IPS DF 4.7 (cell line): ENCODE measurements at regions not wholly inside any gene's neighbourhood (a gene's known extent, or its start where the extent isn't known, plus 50 kb on each side); places are given as distances from the start of the nearest gene placed in this dataset.
A peak's percentile ranks its signal among the peaks of the same experiment; 100 is the strongest.

ENCODE experiments used
- DNase-seq: peaks from one replicate; pipeline ENCODE4 v3.0.0-alpha.2; 2013; ENCODE audit warnings: low spot score; ENCODE audit errors: extremely low read depth

DNA sequence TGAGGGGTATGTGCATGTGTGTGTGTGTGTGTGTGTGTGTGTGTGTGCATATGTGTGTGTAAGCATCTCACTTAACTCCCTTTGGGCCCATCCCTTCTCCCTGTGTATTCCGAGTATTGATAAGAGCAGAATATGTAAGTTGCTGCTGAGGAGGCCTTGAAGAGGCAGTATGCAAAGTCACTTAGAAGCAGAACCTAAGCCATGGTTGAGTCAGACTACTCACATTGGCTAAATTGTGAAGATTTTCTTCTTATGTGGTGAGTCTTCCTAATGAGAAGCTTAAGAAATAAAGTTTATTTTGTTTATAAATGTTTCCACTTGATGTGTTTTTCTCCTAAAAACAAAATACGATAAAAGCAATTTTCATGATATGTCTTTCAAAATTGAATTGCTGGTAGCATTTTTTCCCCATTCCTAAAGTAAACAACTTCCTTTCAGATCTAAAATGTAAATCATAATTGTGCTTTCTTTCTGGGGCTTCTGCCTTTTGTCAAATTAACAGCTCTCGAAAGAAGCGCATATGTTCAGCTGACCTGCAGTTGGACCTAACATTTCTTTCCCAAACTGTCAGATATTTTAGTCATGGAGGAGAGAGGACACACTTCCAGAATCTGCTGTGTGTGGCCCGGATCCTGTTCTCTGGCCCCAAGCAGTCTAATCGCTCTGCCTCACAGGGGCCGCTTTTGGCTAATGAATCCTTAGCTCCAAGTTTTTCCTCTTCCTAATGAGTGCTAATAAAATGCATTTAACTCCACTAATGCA, 284.0 kb downstream of the DUSP10 start:
- no peak for DNase-seq

DNA sequence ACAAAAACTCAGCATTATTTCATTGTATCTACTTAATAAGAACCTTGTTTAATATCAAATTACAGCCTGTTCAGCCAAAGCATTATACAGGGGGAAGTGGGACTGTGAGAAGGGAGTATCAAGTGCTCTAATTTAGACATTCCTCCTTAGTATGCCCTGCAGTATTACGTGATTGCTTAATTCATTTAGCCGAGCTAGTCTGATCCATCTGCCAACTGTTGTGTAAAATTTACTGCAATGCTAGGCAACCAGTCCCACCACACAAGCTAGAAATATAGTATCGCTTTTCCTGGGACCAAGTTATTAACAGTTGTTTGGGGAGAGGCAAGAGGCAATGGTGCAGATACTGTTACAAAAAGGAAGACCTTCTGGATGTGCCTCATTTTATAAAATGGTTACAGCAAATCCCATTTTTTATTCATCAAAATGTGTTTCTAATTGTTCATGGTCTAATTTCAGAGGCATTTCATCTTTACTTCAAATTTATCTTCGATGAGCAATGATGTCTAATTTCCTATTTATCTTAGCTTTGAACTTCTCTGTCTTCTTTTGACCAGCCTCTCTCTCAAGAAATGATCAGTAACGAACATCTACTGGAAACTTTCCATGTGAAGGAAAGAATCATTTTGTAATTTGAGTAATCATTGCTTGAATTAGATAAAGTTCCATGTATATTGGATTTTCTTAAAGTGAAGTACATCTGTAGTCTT, 283.3 kb downstream of the DUSP10 start:
- DNase-seq = no peak

DNA sequence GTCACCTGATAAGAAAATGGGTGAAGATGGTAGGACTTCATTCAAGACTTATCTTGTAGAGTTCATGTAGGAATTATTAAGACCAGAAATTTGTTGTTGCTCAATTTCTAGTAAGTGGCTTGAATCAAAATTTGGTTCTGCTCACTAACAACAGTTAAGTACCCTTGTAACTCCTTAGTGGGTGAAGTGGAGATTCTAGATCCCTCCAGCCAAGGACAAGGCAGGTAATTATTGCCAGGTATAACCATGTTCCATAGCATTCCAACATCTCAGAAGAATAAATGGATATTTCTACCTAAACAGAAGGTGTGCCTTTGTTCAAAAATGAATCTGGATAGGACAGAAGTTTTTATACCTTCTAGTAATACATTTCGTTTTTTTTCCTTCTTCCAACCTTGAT, 282.3 kb downstream of the DUSP10 start:
- DNase-seq = no peak

DNA sequence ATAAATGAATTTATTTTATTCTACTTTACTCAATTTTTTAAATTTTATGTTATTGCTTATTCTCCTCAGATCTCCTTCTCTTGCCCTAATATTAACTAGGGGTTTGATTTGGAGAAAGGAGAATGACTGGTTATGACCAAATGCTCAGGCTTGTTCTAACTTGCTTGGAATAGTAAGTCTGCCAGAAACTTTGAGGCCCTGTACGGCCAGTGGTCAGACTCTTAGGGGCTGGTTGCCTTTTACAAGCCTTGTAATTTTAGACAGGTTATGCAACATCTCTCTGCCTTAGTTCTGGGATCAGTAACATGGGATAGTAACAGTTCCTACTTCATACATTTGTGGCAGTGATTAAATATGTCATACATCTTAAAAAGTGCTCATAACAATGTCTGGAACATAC, 279.5 kb downstream of the DUSP10 start:
- DNase-seq = no peak

DNA sequence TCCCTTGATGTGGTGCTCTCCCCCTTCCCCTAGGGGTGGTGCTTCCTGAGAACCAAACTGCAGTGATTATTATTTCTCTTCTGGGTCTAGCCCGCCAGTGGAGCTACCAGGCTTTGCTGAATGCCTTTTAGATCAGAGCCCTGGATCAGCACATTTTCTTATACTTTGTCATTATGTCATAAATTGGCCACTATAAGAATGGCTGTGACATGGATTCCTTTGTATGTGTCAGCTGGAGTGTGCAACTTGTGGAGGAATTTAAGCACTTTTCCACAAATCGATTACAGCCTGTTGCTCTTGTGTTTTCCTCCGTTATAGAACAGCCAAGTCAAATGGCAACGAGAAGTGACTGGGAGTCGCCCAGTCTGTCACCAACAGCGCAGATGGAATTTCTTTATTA, 273.3 kb downstream of the DUSP10 start:
- no peak for DNase-seq

DNA sequence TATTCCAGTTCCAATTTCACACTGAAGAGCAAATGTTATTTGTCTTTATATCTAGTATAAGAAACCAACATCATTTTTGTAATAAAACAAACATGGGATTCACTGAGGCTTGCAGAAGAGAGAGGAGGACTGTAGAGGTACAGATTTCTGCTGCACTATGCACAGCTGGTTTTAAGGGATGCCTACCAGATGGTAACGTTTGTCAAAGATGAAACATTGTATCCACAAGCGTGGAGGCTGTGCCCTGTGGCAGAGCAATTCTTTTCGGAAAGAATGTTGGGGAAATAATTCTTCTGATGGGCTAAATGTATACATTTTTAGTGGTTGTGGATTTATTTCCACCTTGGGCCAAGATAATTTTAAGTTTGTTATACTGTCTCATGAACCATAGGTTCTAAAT, 272.4 kb downstream of the DUSP10 start:
- DNase-seq = no peak

DNA sequence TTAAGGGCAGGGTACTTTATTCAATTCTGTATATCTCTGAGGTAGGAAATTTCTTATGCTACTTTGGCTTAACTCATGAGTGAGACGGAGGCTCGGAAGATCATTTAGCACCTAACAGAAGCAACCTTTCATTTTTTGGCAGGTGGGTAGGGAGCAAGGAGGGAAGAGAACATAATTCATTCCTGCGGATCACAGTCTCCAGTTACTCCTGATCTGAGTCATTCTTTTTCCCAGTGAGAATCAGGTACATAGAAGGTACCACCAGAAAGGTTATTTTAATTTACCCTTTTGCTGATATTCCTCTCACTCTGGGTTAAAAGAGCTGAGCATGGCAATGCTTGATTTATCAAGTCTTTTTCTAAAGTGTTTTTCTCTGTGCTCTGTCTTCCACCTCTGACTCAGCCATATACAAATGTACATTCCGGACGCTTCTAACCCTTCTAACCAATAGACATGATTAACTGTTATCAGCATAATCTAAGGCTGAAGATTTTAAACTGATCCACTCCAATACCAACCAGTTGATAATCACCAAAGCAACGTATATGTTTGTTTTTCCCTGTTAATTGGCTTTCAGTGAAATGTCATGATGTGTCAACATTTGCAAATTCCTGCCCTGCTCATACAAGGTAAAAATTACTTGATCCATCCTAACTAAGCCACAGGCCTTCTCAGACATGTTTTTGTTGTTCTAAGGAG, 271.7 kb downstream of the DUSP10 start:
- no peak for DNase-seq

DNA sequence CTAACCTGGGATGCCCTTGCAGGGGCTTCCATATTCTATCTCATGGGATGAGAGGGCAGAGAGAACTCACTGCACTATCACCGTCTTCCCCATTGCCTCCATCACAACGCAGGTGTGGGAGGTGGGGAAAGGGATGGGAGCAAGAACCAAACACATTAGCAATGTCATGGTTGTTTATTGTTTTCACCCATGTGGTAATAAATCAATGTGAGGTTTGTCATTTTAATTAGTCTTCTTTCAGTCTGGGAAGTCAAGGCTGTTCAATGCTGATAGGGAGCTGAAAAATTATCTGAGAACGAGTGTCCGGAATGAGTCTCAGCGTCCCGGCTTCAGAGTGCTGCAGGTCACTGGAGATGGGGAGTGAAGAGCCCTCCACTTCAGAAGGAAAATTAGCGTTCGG, 268.5 kb downstream of the DUSP10 start:
- no peak for DNase-seq

DNA sequence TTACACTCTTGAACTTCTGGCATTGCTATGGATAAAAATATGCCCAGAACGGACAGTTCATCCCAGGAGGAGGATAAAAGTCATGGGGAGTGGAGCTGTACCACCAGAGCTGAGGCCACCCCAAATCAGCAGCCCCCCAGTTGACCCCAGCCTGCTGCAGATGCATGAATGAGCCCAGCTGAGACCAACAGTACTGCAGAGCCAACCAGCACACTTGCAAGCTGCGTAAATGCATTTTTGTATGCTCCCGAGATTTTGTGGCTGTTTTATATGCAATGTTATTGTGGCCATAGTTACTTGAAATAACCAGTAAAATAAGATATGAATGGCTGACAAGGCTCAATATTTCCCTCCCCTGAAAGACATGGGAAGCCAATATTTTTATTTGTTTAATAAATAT, 264.6 kb downstream of the DUSP10 start:
- no peak for DNase-seq

DNA sequence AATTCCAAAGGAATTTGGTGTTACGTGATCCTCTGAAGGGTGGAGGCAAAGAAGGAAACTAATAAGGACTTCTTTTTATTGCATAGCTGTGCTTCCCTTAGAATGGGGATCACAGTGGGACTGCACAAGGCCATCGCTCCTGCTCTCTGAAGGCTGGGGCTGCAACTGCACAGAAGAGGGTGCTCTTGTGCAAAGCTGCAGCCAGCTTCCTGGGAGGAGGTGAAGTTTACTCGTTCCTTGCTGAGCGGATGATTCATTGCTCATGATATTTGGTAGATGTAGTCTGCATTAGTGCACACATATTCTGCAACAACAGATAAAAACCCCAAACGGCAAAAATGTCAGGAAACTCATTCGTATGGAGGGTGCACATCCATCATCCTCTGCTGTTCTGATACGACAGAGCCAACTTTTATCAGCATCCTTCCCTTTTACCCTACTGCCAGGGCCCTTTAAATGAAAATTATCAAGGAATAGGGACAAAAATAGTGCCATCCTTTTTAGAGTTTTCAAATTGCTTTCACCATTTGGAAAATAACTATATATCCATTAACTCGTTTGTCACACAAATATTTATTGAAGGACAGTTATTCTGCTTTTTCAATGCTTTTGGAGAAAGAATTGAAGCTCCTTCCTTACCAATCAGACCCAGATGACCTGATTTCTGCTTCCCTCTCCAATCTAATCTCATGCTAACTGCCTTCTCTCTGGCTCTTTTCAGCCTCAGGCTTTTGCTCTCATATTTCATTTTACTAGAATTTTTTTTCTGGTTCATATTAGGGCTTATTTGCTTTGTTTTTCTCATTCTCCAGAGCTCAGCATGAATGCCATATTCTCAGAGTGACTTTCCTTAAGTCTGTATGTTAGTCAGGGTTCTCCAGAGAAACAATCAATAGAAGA, 263.6 kb downstream of the DUSP10 start:
- peak; percentile 28 for DNase-seq

DNA sequence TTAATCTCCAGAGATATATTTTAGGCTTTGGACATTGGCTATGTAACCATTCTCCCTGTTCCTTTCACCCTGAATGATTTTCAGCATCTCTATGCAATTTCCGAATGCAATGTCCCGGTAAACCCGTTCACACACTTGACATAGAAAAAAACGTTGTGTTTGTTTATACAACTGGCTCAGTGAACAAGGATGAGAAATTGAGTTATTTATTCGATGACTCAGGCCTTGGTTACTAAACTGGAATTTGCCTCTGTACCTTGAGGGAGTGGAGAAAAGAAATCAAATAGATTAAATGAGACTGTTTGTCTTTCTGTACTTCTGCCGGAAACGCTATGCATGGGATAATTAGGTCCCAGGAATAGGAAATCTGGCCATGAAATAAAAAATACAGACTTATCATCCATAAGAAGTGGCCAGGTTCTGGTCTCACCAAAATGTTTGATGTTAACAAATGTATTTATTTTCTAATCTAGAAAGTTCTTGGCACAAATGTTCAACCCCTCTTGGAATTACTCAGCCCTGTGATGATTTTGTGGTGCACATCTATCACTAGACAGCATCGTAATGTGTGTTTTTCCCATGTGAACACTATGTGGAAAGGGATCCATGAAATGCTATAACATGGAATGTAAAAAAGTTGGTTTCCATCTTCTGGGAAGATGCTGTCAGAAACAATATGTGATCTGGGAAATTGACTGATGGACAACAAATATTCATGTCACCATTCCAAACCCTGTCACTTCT, 253.9 kb downstream of the DUSP10 start:
- no peak for DNase-seq

DNA sequence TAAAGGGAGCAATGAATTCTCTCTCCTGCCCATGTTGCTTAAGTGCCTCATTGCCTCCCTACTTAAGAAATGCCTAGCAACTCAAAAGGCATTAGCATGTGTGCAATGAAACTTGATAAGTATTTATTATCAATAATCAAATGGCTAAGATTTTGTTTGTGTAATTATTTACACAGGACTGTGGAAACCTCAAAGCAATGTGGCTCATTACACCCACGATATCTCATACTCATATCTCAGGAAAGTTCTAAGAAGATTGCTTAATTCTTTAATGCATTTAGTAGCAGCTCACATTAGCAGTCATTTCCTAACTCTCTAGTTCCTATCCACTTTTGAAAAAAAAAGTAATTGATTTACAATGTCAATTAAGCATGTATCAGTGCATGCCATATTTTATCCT, 253.3 kb downstream of the DUSP10 start:
- DNase-seq = no peak

DNA sequence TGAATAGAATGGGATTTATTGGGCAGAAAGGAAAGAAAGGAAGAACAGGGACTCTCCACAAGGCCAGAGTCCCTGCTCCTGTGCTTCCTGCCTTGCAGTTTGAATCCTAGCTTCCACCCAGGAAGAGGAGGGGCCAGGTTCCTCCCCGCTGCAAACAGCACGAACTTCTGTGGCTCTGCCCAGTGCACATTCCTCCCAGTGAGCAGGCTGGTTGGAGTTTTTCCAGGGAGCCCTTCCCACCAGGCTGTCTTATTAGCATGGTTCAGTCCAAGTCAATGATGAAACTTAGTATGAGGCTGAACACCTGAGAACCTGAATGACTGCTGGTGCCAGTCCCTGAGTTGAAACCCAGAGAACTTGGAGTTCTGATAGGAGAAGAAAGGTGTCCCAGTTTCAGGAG, 247.2 kb downstream of the DUSP10 start:
- DNase-seq = no peak

DNA sequence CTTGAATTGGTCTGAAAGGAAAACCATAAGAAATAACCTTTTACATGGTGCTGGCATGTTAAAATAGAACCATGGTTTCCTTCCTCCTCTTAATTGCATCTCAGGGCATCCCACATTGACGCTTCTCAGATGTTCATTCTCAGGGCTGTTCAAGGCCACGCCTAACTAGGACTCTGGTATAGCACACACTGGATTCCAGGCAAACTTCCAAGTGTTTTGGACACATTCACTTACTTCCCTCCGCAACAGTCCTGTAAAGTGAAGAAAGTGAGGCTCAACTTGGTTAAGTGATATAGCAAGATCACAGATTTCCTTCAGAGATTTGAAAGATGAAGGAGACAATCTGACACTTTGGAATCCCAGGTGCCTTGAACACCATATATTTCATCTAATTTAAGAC, 244.8 kb downstream of the DUSP10 start:
- DNase-seq = no peak

DNA sequence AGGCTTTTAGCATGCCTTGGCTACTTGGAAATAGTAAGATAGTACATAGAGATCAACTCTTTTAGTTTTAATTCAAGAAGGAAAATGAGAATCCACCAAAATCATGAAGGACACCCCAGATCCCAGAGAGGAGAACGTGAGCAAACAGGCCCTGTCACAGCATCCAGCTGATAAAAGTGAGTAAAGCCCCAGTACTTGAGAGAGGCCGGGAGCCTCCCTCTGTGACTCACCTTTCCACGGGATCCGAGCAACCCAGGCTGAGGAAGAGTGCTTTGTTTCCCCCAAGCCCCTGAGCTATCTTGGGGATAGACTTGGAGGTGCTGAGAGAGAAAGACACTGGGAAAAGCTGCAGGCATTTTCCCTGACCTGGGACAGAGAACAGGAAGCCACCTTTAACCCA, 238.6 kb downstream of the DUSP10 start:
- no peak for DNase-seq

DNA sequence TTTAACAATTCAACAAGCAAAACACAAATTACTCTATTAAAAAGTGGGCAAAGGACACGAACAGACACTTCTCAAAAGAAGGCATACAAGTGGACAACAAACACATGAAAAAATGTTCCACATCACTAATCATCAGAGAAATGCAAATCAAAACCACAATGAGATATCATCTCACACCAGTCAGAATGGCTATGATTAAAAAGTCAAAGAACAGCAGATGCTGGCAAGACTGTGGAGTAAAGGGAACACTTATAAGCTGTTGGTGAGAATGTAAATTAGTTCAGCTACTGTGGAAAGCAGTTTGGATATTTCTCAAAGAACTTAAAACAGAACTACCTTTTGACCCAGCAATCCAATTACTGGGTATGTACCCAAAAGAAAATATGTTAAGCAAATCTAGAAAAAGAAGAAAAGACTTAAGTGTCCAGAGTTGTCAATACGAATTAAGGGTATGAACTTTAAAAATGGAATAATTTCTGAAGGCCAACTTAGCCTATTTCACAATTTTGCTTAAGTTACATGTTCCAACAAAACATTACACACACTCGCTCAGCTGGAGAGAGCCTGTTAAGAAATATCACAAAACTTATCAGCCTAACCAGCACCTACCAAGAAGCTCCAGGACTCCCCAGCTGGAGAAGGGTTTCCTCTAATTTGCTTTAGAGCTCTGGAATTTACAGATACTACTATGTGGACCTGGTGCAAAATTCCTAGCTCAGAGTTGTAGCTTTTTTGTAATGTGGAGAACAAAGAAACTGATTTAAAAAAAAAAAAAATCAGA, 232.1 kb downstream of the DUSP10 start:
- no peak for DNase-seq

DNA sequence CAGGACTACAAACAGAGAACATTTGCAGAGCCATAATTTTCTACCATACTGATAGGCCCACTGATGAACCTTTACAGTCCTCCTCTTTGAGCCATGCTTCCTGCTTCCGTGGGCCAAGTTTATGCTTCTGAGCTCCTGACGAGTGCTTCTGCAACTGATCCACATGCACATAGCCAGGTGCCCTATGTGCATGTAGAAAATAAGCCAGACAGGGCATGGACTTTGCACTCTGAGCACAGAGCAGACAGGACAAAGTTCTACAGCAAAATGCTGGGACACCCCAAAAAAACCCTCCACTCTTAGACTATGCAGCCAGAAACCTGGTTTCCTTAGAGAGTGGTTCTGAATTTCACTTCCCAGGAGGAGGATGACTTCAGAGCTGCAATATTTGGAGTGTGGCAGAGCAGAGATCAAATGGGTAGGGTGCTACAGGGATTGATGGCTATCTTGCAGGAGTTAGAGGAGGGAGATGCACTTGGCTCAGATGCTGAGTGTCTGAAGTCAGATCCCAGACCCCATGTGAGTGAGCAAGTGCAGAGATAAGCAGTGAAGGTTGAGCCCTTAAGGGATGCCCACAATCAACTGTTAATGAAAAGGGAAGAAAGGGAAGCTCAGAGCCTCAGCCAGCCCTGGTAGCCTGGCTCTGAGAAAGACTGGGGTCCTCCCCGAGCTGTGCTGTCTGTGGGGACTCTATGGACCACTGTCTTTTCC, 230.9 kb downstream of the DUSP10 start:
- DNase-seq = no peak

DNA sequence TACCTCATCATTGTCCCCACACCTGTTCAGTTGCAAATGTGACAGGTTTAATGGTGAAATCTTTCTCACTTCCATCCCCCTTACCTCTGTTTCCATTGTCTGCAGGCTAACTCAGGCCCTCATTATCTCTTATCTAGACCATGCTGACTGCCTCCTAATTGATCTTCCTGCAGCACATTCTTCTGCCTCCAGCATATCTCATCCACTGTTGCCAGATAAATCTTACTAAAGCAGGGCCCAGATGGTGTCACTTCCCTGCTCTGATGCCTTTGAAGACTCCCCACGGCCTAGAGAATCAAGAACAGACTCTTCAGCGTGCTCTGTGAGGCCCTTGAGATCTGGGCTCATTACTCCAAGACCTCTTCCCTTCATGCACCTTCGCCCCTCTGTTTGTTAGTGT, 230.1 kb downstream of the DUSP10 start:
- DNase-seq = no peak

DNA sequence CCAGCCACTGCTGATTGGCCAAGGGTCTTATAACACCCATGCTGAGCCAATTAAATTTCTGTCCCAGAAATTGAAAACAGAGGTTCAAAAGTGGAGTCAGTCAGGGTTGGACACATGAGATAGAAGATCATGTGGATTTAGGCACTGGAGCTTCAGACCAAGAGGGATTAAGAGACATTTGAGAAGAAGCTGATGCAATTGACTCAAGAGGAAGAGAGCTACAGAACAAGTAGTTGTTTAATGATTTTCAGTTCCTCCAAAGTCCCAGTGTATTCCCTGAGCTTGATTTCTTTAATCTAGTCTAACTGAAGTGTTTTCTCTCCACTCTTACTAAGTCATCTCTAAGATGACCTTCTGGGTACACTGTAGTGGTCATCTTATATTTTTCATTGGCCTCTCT, 227.1 kb downstream of the DUSP10 start:
- DNase-seq = no peak
